Right ventricle myocardium inferior (tissue), 1 donor: ENCODE measurements at regions not wholly inside any gene's neighbourhood (a gene's known extent, or its start where the extent isn't known, plus 50 kb on each side); places are given as distances from the start of the nearest gene placed in this dataset.

Experiments
- ATAC-seq: fragments of 200-7000 bp; cut with Tn5 transposase; one replicate; pipeline ENCODE4 v1.9.1; 2020; ENCODE audit warnings: mild to moderate bottlenecking, moderate library complexity
- DNase-seq: peaks from one replicate; pipeline ENCODE4 v3.0.0; 2021; ENCODE audit errors: missing footprints
- intact Hi-C: fragments of 100-400 bp; cut with DNase I; formaldehyde crosslinking; loops from one replicate; pipeline ENCODE4 v1.11.0; 2022
- donor health status: DM: no; HTN: yes; CAD: no; lungs with severe emphysema.

DNA sequence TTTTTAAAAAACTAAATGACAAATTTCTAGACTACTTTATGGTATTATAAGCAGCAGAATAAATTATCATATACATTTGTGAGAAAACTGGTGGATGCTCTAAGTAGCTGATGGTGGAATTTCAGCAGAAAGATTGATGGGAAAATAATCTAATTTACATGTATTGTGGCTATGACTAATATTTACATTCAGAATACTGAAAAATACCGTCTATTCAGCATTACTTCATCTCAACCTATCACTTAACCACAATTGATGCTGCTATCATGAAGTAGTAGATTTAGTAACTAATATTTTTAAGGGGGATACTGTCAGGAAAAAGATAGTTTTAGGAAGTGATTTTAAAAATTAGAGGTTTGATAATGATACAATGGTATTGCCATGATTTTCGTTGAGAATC, 137.9 kb downstream of the IFI44 start:
- intact Hi-C loops = no loop called here
- ATAC-seq = no peak

DNA sequence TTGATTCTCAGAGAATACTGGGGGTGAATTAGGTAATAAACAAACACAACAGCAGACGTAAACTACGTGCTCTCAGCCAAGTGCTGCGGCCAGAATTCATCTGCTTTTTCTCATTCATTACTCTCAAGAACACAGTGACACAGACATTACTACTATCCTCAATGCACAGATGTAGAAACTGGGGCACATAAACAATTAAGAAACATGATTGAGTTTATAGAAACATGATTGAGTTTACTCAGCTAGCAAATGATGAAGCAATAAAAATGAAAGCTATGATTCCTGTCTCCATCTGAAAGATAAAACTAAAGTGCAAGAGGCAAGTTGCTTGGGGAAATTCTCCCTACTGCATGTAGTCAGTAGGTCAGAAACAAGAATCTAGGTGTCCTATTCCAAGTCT, 140.5 kb downstream of the IFI44 start:
- intact Hi-C loops = no loop called here
- no peak for DNase-seq
- ATAC-seq = no peak

More for the DNA sequence above, 137.9 kb downstream of the IFI44 start:
- no peak for DNase-seq

- ATAC-seq = no peak
- intact Hi-C loops = no loop called here
- no peak for DNase-seq
These were observed 143.1 kb downstream of the IFI44 start for GRCh38 chr1:78792756-78793155.

DNA sequence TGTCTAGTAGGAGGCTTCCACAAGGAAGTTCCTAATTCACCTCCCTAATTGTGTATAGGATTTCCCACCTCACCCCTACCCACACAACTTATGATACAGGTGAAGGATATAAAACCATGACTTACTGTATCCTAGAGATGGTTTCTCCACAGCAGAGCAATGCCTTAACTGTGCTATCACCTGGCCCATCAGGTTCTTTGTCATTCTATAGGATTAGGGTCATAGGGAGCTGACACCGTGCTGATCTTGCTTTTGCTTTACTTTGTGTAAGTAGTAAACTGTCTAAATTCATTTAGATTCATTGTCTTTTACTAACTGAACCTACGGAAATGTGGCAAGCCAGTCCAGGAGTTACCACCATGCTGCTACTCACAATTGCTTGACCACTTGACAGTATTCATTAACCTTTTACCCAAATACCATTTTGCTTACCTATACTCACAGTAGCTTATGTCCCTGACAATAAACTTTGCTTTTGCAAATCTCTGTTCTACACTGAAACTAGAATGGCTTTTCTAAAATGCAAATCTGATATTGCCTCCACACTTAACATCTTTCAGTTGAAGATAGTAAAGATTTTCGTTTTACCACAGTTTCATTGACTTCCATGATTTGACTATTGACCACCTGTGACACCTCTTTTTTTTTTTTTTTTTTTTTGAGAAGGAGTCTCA, 147.6 kb downstream of the IFI44 start:
- intact Hi-C loops = no loop called here
- DNase-seq = no peak
- ATAC-seq = no peak

- intact Hi-C loops = no loop called here
- DNase-seq (no peak), ATAC-seq (no peak)
These were observed 150.3 kb downstream of the IFI44 start for GRCh38 chr1:78799926-78800325.

DNA sequence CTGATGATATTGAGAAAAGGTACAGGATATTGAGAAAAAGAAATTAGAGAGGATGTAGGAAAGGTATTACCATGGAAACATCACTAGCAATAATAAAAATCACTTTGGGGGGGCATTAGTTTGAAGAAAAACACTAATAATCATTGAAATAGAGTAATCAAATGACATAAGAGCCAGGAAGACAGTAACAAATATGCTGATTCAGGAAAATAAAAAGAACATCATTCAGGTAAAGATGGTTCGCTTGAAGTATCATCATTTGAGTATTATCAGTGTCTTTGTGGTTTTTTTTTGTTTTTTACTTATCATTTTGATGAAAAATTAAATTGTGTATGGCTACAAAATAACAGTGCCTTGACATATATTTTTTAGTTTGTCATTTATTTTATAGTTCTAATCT, 164.5 kb downstream of the IFI44 start:
- ATAC-seq = no peak
- no peak for DNase-seq
- intact Hi-C loops = no loop called here

GRCh38 chr1:78825561-78825960, 175.9 kb downstream of the IFI44 start:
- no peak for DNase-seq
- intact Hi-C loops = no loop called here
- ATAC-seq = no peak

- ATAC-seq (no peak), DNase-seq (no peak)
- intact Hi-C loops = loop anchor here (10.0 kb wide), 1 partner anchor 1385 kb away; no protein-coding TSS in a partner anchor
These were observed 176.9 kb downstream of the ADGRL4 start for GRCh38 chr1:78829644-78830043.

DNA sequence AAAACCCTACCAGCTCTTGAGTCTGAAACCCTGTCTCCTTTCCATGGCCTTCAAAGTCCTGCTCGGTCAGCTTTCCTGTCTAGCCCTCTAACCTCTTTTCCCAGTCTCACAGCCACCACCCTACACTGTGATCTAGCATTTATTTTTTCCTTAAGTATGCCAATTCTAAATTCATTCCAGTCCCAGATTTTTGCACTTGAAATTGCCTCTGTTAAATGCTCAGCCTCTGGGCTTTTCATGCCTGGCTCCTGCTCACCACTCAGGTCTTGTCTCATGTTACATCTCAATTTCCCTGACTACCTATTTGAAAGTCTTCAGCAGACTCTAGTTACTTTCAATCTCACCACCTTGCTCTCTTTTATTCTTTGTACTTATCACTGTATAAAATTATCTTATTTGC, 176.2 kb downstream of the ADGRL4 start:
- ATAC-seq = no peak
- no peak for DNase-seq
- intact Hi-C loops = loop anchor here (10.0 kb wide), 1 partner anchor 1384 kb away; no protein-coding TSS in a partner anchor

GRCh38 chr1:78831731-78832360, 174.7 kb downstream of the ADGRL4 start:
- intact Hi-C loops = loop anchor here (10.0 kb wide), 1 partner anchor 1383 kb away; no protein-coding TSS in a partner anchor
- no peak for ATAC-seq
- DNase-seq = no peak

- no peak for DNase-seq
- intact Hi-C loops = loop anchor here (10.0 kb wide), 1 partner anchor 1381 kb away; no protein-coding TSS in a partner anchor
- ATAC-seq = no peak
These were observed 173.0 kb downstream of the ADGRL4 start for GRCh38 chr1:78833491-78833890.

- intact Hi-C loops = loop anchor here (10.0 kb wide), 1 partner anchor 1381 kb away; no protein-coding TSS in a partner anchor
- DNase-seq (no peak), ATAC-seq (no peak)
These were observed 172.3 kb downstream of the ADGRL4 start for GRCh38 chr1:78834201-78834741.

DNA sequence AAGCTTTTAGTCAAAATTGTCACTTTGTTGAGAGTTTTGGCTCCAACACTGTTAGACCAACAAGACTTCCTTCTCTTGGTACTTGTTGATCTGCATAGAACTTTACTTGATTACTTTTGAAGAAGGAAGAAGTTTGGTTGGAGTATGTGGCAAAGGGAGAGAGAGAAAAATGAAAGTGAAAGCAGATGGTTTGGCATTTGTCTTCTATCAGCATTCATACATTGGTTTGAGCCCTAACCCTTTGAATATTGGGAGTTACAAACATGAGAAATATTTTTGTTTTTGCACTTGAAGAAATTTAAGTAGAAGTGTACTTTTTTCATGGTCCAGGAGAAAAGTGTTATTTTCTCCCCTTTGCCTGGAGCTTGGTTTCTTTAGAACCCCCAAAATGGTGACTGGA, 169.8 kb downstream of the ADGRL4 start:
- DNase-seq (no peak), ATAC-seq (no peak)
- intact Hi-C loops = loop anchor here (10.0 kb wide), 1 partner anchor 1378 kb away; no protein-coding TSS in a partner anchor

DNA sequence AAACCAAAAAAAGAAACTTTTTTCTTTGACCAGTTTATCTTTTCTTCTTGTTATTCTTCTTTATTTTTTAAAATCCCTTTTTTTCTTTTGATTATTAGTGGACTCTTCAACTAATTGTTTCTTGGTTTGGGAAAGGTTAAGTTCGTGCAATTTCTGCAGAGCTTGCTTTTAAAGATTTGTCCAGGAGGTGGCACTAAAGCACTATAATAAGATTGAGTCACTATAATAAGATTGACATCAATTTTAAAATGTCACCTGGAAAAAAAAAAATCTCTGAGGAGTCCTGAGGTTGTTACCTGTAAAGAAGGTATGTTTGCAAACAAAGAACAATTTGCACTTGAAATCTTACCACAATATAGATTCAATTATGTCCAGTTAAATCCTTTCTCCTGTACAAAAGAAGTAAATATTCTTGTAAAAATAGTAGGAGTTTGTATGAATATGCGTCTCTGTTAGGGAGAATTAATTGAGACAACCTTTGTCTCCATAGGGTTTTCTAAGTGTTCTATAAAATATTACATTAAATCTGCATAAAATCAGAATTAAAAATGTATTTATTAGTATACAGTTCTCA, 166.7 kb downstream of the ADGRL4 start:
- intact Hi-C loops = loop anchor here (10.0 kb wide), 1 partner anchor 1375 kb away; no protein-coding TSS in a partner anchor
- ATAC-seq (no peak), DNase-seq (no peak)
